HepG2 (cell line): ENCODE measurements at regions not wholly inside any gene's neighbourhood (a gene's known extent, or its start where the extent isn't known, plus 50 kb on each side); places are given as distances from the start of the nearest gene placed in this dataset.

ENCODE experiments used
- ATAC-seq: fragments of 200-7000 bp; cut with Tn5 transposase; 3 replicates; pipeline ENCODE4 v1.9.1; 2020; ENCODE audit warnings: mild to moderate bottlenecking, moderate library complexity
- BruUV-seq: library from RNA; stranded (reverse); fragments of 400-500 nt; replicated peaks from 2 replicates; lab custom pipeline; 2021; lab: Mats Ljungman, UMichigan
- CTCF ChIA-PET: fragments of 300-600 bp; formaldehyde crosslinking; extraction: SDS; loops from one replicate; lab custom pipeline; 2021; ENCODE audit warnings: low total read pairs, inconsistent platforms, low intra/inter-chr PET ratio; lab: Yijun Ruan, JAX
- POLR2A ChIA-PET: fragments of 350-600 bp; sonication (Branson Sonifier 250); formaldehyde crosslinking; loops from one replicate; lab custom pipeline; 2020; ENCODE audit warnings: antibody characterized with exemption, inconsistent platforms; lab: Yijun Ruan, JAX
- DNase-seq: peaks from one replicate; pipeline ENCODE4 v3.0.0-alpha.2; 2015; ENCODE audit warnings: low spot score
- FAIRE-seq: peaks from 3 replicates; lab custom pipeline; 2011; peaks lifted over from hg19 to GRCh38; lab: Jason Lieb, UNC
- H2AFZ ChIP-seq: one replicate; pipeline ENCODE4 v1.6.1; 2011; ENCODE audit warnings: low read length, inconsistent platforms
- H3K27ac ChIP-seq: fragments of 300-600 bp; 3 replicates; pipeline ENCODE4 v1.8.0; 2011; ENCODE audit warnings: mixed run types, mild to moderate bottlenecking, mixed read lengths, low read length, inconsistent platforms; ENCODE audit not compliant: insufficient read depth; ENCODE audit errors: extremely low read length
- H3K27me3 ChIP-seq, 2 experiments: fragments of 200-600 bp in 1 of 2; 2 replicates in 1 of 2; 3 replicates in 1 of 2; pipeline versions ENCODE4 v1.6.0 to v1.8.0; 2011; ENCODE audit warnings: low read length in 2 of 2, mild to moderate bottlenecking in 2 of 2, moderate library complexity in 2 of 2, inconsistent platforms in 1 of 2; ENCODE audit not compliant: insufficient read depth in 2 of 2, control insufficient read depth in 1 of 2
- H3K36me3 ChIP-seq, 2 experiments: fragments of 200-600 bp in 1 of 2; replicated peaks in 1 of 2; 2 replicates in 1 of 2; 3 replicates in 1 of 2; pipeline versions ENCODE4 v1.5.1 to v1.8.0; 2011; ENCODE audit warnings: low read length in 2 of 2, inconsistent platforms in 1 of 2; ENCODE audit not compliant: insufficient read depth in 2 of 2, control insufficient read depth in 1 of 2
- H3K4me1 ChIP-seq: 2 replicates; pipeline ENCODE4 v1.5.1; 2012; ENCODE audit warnings: low read length, inconsistent platforms; ENCODE audit not compliant: insufficient read depth
- H3K4me2 ChIP-seq: 2 replicates; pipeline ENCODE4 v1.6.0; 2011; ENCODE audit warnings: low read depth, low read length, inconsistent platforms
- H3K4me3 ChIP-seq, 3 experiments: fragments of 200-600 bp in 1 of 3; sonication (generic), shearing (Covaris generic) in 1 of 3; replicated peaks in 1 of 3; 2 replicates each; pipeline ENCODE4 v1.5.1; 2011 to 2016; ENCODE audit warnings: low read length in 3 of 3, inconsistent platforms in 2 of 3, low read depth in 2 of 3, mild to moderate bottlenecking in 2 of 3, control low read depth in 1 of 3, mixed read lengths in 1 of 3; ENCODE audit not compliant: insufficient read depth in 1 of 3
- H3K79me2 ChIP-seq: one replicate; pipeline ENCODE4 v1.6.1; 2011; ENCODE audit warnings: low read length, inconsistent platforms; ENCODE audit not compliant: insufficient read depth
- H3K9ac ChIP-seq: 2 replicates; pipeline ENCODE4 v1.6.0; 2011; ENCODE audit warnings: mild to moderate bottlenecking, low read depth, low read length, inconsistent platforms; ENCODE audit not compliant: insufficient read depth
- H3K9me3 ChIP-seq: 2 replicates; pipeline ENCODE4 v1.5.1; 2012; ENCODE audit warnings: mild to moderate bottlenecking, low read length
- H4K20me1 ChIP-seq: 2 replicates; pipeline ENCODE4 v1.6.0; 2011; ENCODE audit warnings: inconsistent platforms, mild to moderate bottlenecking, low read length, moderate library complexity; ENCODE audit not compliant: insufficient read depth
- NR3C1 ChIP-seq: sonication (generic); formaldehyde crosslinking; IDR thresholded peaks from 2 replicates; pipeline ENCODE4 v1.4.0; 2020; ENCODE audit warnings: missing genetic modification reagents
- SIN3A ChIP-seq: IDR thresholded peaks from 2 replicates; pipeline ENCODE4 v1.6.1; 2011; ENCODE audit warnings: low read depth, mild to moderate bottlenecking, control low read depth, low read length, borderline replicate concordance
- THAP8 ChIP-seq: sonication (generic); formaldehyde crosslinking; IDR thresholded peaks from 2 replicates; pipeline ENCODE4 v1.5.1; 2020; ENCODE audit warnings: missing genetic modification reagents, mild to moderate bottlenecking, borderline replicate concordance
- ZBTB26 ChIP-seq: IDR thresholded peaks from 2 replicates; pipeline ENCODE4 v1.6.1; 2016; ENCODE audit warnings: missing compliant biosample characterization, missing genetic modification reagents, borderline replicate concordance
- ZBTB39 ChIP-seq: sonication (generic); formaldehyde crosslinking; IDR thresholded peaks from 2 replicates; pipeline ENCODE4 v1.5.0; 2020; ENCODE audit warnings: missing genetic modification reagents
- ZFP1 ChIP-seq: IDR thresholded peaks from 2 replicates; pipeline ENCODE4 v1.6.1; 2016
- ZNF3 ChIP-seq: IDR thresholded peaks from 2 replicates; pipeline ENCODE4 v1.7.0; 2017; ENCODE audit warnings: inconsistent platforms
- ZNF333 ChIP-seq: sonication (generic); formaldehyde crosslinking; IDR thresholded peaks from 2 replicates; pipeline ENCODE4 v1.4.0; 2020; ENCODE audit warnings: mild to moderate bottlenecking, missing genetic modification reagents, borderline replicate concordance
- ZNF687 ChIP-seq: sonication (generic); formaldehyde crosslinking; IDR thresholded peaks from 2 replicates; pipeline ENCODE4 v1.5.1; 2020; ENCODE audit warnings: mild to moderate bottlenecking, missing genetic modification reagents, moderate library complexity
- ZNF878 ChIP-seq: sonication (generic); formaldehyde crosslinking; IDR thresholded peaks from 2 replicates; pipeline ENCODE4 v1.8.1; 2023; ENCODE audit warnings: mild to moderate bottlenecking, missing genetic modification reagents, moderate library complexity
- WGBS: methylation state at CpG from one replicate; pipeline ENCODE4 v1.1.6; 2017; ENCODE audit warnings: low lambda C conversion rate; 5-methylcytosine and 5-hydroxymethylcytosine counted together
- in situ Hi-C: cut with HindIII; loops from 2 replicates; pipeline ENCODE4 v1.10.0; 2017; ENCODE audit warnings: low pct_unique_long_range_greater_than_20kb; ENCODE audit not compliant: extremely low pct_ligation_motif_present
- intact Hi-C: fragments of 100-400 bp; cut with micrococcal nuclease; formaldehyde crosslinking; loops from one replicate; pipeline ENCODE4 v1.10.0; 2022; ENCODE audit not compliant: unreplicated experiment

GRCh38 chr17:31745964-31746600 is 113.0 kb downstream of the COPRS start:
- H3K9ac ChIP-seq: no peak overlapping the region
- H3K27me3 ChIP-seq: peaks cover 3 to 6% of the 10 kb centered on the region in 2 experiments; a peak in 2 of 5 replicates
- no peaks in the 10 kb centered on the region for H3K9me3 ChIP-seq
- H4K20me1 ChIP-seq: no peaks in the 10 kb centered on the region
- CTCF ChIA-PET: no interaction called here
- H2AFZ ChIP-seq: no peak overlapping the region
- H3K4me2 ChIP-seq: no peak overlapping the region
- H3K4me3 ChIP-seq: no peak overlapping the region
- in situ Hi-C loops: no loop called here
- no TSS peak for BruUV-seq
- WGBS: 54% methylated on average over 5 of the region's 8 CpGs
- DNase-seq (no peak), ATAC-seq (no peak), FAIRE-seq (no peak)
- intact Hi-C loops: no loop called here
- POLR2A ChIA-PET: no interaction called here
- H3K36me3 ChIP-seq: no peaks in the 10 kb centered on the region
- H3K79me2 ChIP-seq: no peaks in the 10 kb centered on the region
- H3K27ac ChIP-seq: no peak overlapping the region
- H3K4me1 ChIP-seq: peaks cover 25% of the 10 kb centered on the region
- no peak for TF ChIP-seq ZNF878 (CRISPR knock-in tag)
- TF ChIP-seq ZBTB39 (CRISPR knock-in tag): no peak
- no peak for TF ChIP-seq ZNF333 (CRISPR knock-in tag)
- no peak for TF ChIP-seq ZFP1 (CRISPR knock-in tag)
- TF ChIP-seq ZBTB26 (CRISPR knock-in tag): no peak
- TF ChIP-seq NR3C1 (CRISPR knock-in tag): no peak
- TF ChIP-seq THAP8: no peak
- TF ChIP-seq ZNF687 (CRISPR knock-in tag): no peak
- TF ChIP-seq SIN3A: no peak
- no peak for TF ChIP-seq ZNF3 (CRISPR knock-in tag)
